ENCODE measurements at regions not wholly inside any gene's neighbourhood (a gene's known extent, or its start where the extent isn't known, plus 50 kb on each side); places are given as distances from the start of the nearest gene placed in this dataset.
"Not testable (repeated sequence)": the region's sequence is repeated elsewhere in the genome, so short reads cannot be mapped to it uniquely, and the experiment has no call there.

DNA sequence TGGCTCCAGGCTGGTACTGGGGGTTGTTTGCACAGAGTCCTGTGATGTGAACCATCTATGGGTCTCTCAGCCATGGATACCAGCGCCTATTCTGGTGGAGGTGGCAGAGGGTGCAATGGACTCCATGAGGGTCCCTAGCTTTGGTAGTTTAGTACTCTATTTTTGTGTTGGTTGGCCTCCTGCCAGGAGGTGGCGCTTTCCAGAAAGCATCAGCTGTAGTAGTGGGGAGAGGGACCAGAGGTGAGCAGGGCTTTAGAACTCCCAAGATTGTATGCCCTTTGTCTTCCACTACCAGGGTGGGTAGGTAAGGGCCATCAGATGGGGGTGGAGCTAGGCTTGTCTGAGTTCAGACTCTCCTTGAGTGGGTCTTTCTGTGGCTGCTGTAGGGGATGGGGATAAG lies 177.6 kb downstream of the TM2D1 start:
- TF ChIP-seq, protein P1, sequence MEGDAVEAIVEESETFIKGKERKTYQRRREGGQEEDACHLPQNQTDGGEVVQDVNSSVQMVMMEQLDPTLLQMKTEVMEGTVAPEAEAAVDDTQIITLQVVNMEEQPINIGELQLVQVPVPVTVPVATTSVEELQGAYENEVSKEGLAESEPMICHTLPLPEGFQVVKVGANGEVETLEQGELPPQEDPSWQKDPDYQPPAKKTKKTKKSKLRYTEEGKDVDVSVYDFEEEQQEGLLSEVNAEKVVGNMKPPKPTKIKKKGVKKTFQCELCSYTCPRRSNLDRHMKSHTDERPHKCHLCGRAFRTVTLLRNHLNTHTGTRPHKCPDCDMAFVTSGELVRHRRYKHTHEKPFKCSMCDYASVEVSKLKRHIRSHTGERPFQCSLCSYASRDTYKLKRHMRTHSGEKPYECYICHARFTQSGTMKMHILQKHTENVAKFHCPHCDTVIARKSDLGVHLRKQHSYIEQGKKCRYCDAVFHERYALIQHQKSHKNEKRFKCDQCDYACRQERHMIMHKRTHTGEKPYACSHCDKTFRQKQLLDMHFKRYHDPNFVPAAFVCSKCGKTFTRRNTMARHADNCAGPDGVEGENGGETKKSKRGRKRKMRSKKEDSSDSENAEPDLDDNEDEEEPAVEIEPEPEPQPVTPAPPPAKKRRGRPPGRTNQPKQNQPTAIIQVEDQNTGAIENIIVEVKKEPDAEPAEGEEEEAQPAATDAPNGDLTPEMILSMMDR (IDR thresholded peaks at IDR 0.05 in 8 of 11, conservative IDR thresholded peaks at IDR 0.05 in 3 of 11) = not testable (repeated sequence)
- not testable (repeated sequence) for TF ChIP-seq POLR2AphosphoS5, POLR2A (IDR thresholded peaks at IDR 0.05)
